CD14-positive monocyte (primary cell): ENCODE measurements at regions not wholly inside any gene's neighbourhood (a gene's known extent, or its start where the extent isn't known, plus 50 kb on each side); places are given as distances from the start of the nearest gene placed in this dataset.

Experiments
- DNase-seq, 3 donors: peaks; one replicate each; pipeline ENCODE4 v3.0.0-alpha.2; 2011 to 2022
- H2AFZ ChIP-seq: 2 replicates; pipeline ENCODE4 v1.6.0; 2012; ENCODE audit warnings: mild to moderate bottlenecking, low read depth, low read length, inconsistent platforms; ENCODE audit not compliant: insufficient read depth, poor library complexity, severe bottlenecking
- H3K27ac ChIP-seq, 2 donors: 1 replicate in 1 of 2; 2 replicates in 1 of 2; pipeline ENCODE4 v1.5.1; 2012 to 2013; ENCODE audit warnings: low read length in 2 of 2, control low read depth in 1 of 2, inconsistent platforms in 1 of 2, low read depth in 1 of 2, mild to moderate bottlenecking in 1 of 2
- H3K27me3 ChIP-seq, 2 donors: one replicate each; pipeline versions ENCODE4 v1.6.0 to v1.6.1; 2011 to 2013; ENCODE audit warnings: low read length in 2 of 2; ENCODE audit not compliant: control insufficient read depth in 2 of 2, insufficient read depth in 2 of 2
- H3K36me3 ChIP-seq, 2 donors: replicated peaks in 1 of 2; 1 replicate in 1 of 2; 2 replicates in 1 of 2; pipeline versions ENCODE4 v1.5.1 to v1.6.1; 2012 to 2013; ENCODE audit warnings: low read length in 2 of 2, control low read depth in 1 of 2, inconsistent platforms in 1 of 2, mild to moderate bottlenecking in 1 of 2; ENCODE audit not compliant: insufficient read depth in 2 of 2, control insufficient read depth in 1 of 2
- H3K4me1 ChIP-seq, 2 donors: 1 replicate in 1 of 2; 2 replicates in 1 of 2; pipeline versions ENCODE4 v1.5.1 to v1.6.1; 2012 to 2013; ENCODE audit warnings: low read length in 2 of 2, control low read depth in 1 of 2, inconsistent platforms in 1 of 2, mild to moderate bottlenecking in 1 of 2, moderate library complexity in 1 of 2; ENCODE audit not compliant: insufficient read depth in 2 of 2, control insufficient read depth in 1 of 2
- H3K4me2 ChIP-seq: replicated peaks from 2 replicates; pipeline ENCODE3; 2012; ENCODE audit warnings: low read length, moderate library complexity, mild to moderate bottlenecking; ENCODE audit not compliant: poor library complexity, severe bottlenecking; ENCODE audit errors: extremely low read depth
- H3K4me3 ChIP-seq, 3 experiments: fragments of 200-600 bp in 1 of 3; sonication (generic) in 1 of 3; replicated peaks in 1 of 3; 1 replicate in 2 of 3; 2 replicates in 1 of 3; pipeline ENCODE4 v1.5.1; 2011 to 2013; ENCODE audit warnings: low read length in 3 of 3, mild to moderate bottlenecking in 3 of 3, control low read depth in 2 of 3, low read depth in 2 of 3, inconsistent platforms in 1 of 3, moderate library complexity in 1 of 3
- H3K79me2 ChIP-seq: 2 replicates; pipeline ENCODE4 v1.6.0; 2012; ENCODE audit warnings: mild to moderate bottlenecking, control low read depth, inconsistent platforms, low read length, moderate library complexity; ENCODE audit not compliant: insufficient read depth
- H3K9ac ChIP-seq: 2 replicates; pipeline ENCODE4 v1.6.0; 2017; ENCODE audit warnings: low read length, mild to moderate bottlenecking; ENCODE audit not compliant: insufficient read depth, poor library complexity, severe bottlenecking
- H3K9me3 ChIP-seq, 2 donors: replicated peaks in 1 of 2; 1 replicate in 1 of 2; 2 replicates in 1 of 2; pipeline versions ENCODE4 v1.5.1 to v1.6.1; 2012 to 2013; ENCODE audit warnings: low read length in 2 of 2, control low read depth in 1 of 2; ENCODE audit not compliant: control insufficient read depth in 1 of 2, insufficient read depth in 1 of 2
- H4K20me1 ChIP-seq: 2 replicates; pipeline ENCODE4 v1.6.0; 2012; ENCODE audit warnings: mild to moderate bottlenecking, low read length, control low read depth, moderate library complexity; ENCODE audit not compliant: insufficient read depth
- H3K27ac Mint-ChIP-seq, 7 donors: one replicate each; pipeline ENCODE4 v1.8.0; 2020; ENCODE audit warnings: mild to moderate bottlenecking in 7 of 7, mixed read lengths in 7 of 7, moderate library complexity in 6 of 7, inconsistent platforms in 2 of 7
- H3K27me3 Mint-ChIP-seq, 3 donors: one replicate each; pipeline ENCODE4 v1.8.0; 2021 to 2022; ENCODE audit warnings: low read depth in 3 of 3, mild to moderate bottlenecking in 3 of 3, mixed read lengths in 3 of 3, moderate library complexity in 3 of 3, inconsistent platforms in 1 of 3
- H3K36me3 Mint-ChIP-seq, 2 donors: one replicate each; pipeline ENCODE4 v1.8.0; 2020; ENCODE audit warnings: mixed read lengths in 2 of 2, inconsistent platforms in 1 of 2, mild to moderate bottlenecking in 1 of 2
- H3K4me1 Mint-ChIP-seq: one replicate; pipeline ENCODE4 v1.8.0; 2020; ENCODE audit warnings: mild to moderate bottlenecking, mixed read lengths
- H3K4me3 Mint-ChIP-seq, 2 donors: one replicate each; pipeline ENCODE4 v1.8.0; 2020; ENCODE audit warnings: mild to moderate bottlenecking in 2 of 2, mixed read lengths in 2 of 2, moderate library complexity in 1 of 2
- H3K9me3 Mint-ChIP-seq, 7 donors: one replicate each; pipeline ENCODE4 v1.8.0; 2020 to 2022; ENCODE audit warnings: mixed read lengths in 7 of 7, mild to moderate bottlenecking in 6 of 7, moderate library complexity in 6 of 7, inconsistent platforms in 2 of 7
- CTCF ChIP-seq: fragments of 200-600 bp; IDR thresholded peaks from one replicate; pipeline ENCODE4 v1.8.0; 2022; ENCODE audit warnings: antibody characterized with exemption, mild to moderate bottlenecking
- WGBS: methylation state at CpG from one replicate; pipeline ENCODE4 v1.1.5; 2013; ENCODE audit warnings: missing lambda C conversion rate; ENCODE audit not compliant: insufficient coverage; 5-methylcytosine and 5-hydroxymethylcytosine counted together
- intact Hi-C, 2 donors: fragments of 100-400 bp; cut with micrococcal nuclease; formaldehyde crosslinking; loops; one replicate each; pipeline versions ENCODE4 v1.15.0 to v1.15.1; 2023

- no peak for DNase-seq
- no peaks in the 10 kb centered on the region for H3K27me3 ChIP-seq
- Mint-ChIP-seq H3K36me3 (no peaks in the 10 kb centered on the region), H3K4me1 (peaks cover 17% of the 10 kb centered on the region), H3K27me3 (peaks cover 1 to 5% (median 1%) of the 10 kb centered on the region in 3 donors), H3K27ac (no peak overlapping the region), H3K4me3 (no peak overlapping the region), H3K9me3 (peaks cover 0 to 6% (median 3%) of the 10 kb centered on the region in 7 donors)
- no peak for TF ChIP-seq CTCF
- no peak overlapping the region for H3K4me2 ChIP-seq
- H2AFZ ChIP-seq, result no peak overlapping the region
- H4K20me1 ChIP-seq, result no peaks in the 10 kb centered on the region
- no peak overlapping the region for H3K4me3 ChIP-seq
- intact Hi-C loops, result no loop called here
- H3K36me3 ChIP-seq, result no peaks in the 10 kb centered on the region
- H3K4me1 ChIP-seq, result peaks cover 9 to 14% of the 10 kb centered on the region in 2 donors
- H3K27ac ChIP-seq, result no peak overlapping the region
- H3K9me3 ChIP-seq, result no peaks in the 10 kb centered on the region
- WGBS, result 100% methylated on average over 2 of the region's 4 CpGs
- H3K79me2 ChIP-seq, result no peaks in the 10 kb centered on the region
- H3K9ac ChIP-seq, result no peak overlapping the region
Measured at GRCh38 chr15:96733721-96734120, 403.2 kb downstream of the NR2F2 start.

- DNase-seq, result no peak
- no peak overlapping the region for H3K4me2 ChIP-seq
- H3K36me3 Mint-ChIP-seq, result no peaks in the 10 kb centered on the region
- no peak overlapping the region for H3K4me3 ChIP-seq
- no peak overlapping the region for H3K9ac ChIP-seq
- H3K79me2 ChIP-seq, result no peaks in the 10 kb centered on the region
- H3K27ac Mint-ChIP-seq, result no peak overlapping the region
- peaks cover 0 to 3% of the 10 kb centered on the region in 2 donors for H3K4me1 ChIP-seq
- no peaks in the 10 kb centered on the region for H4K20me1 ChIP-seq
- H3K9me3 Mint-ChIP-seq, result peaks cover 0 to 5% (median 3%) of the 10 kb centered on the region in 7 donors
- TF ChIP-seq CTCF, result no peak
- peaks cover 5% of the 10 kb centered on the region for H3K4me1 Mint-ChIP-seq
- no peaks in the 10 kb centered on the region for H3K36me3 ChIP-seq
- no peaks in the 10 kb centered on the region for H3K9me3 ChIP-seq
- no peaks in the 10 kb centered on the region for H3K27me3 ChIP-seq
- WGBS, result no CpG with 5 or more reads among the region's 2 CpGs
- no peak overlapping the region for H3K27ac ChIP-seq
- H3K4me3 Mint-ChIP-seq, result no peak overlapping the region
- H3K27me3 Mint-ChIP-seq, result peaks cover 2 to 3% (median 3%) of the 10 kb centered on the region in 3 donors
- no peak overlapping the region for H2AFZ ChIP-seq
- intact Hi-C loops, result no loop called here
Measured at GRCh38 chr15:96735632-96736240, 405.2 kb downstream of the NR2F2 start.
